ENCODE measurements at regions not wholly inside any gene's neighbourhood (a gene's known extent, or its start where the extent isn't known, plus 50 kb on each side); places are given as distances from the start of the nearest gene placed in this dataset.

- DNase-seq (ENCODE audit: low read depth, low spot score) (no peak), ATAC-seq (no peak), FAIRE-seq (no peak)
- ChIA-PET CTCF (no interaction called here), POLR2A (no interaction called here), RAD21 (ENCODE audit: unreplicated experiment) (no interaction called here), SMC1A (ENCODE audit: uncharacterized antibody, unreplicated experiment) (no interaction called here)
- Histone ChIP-seq H3K4me1 (ENCODE audit: control insufficient read depth, insufficient read depth, low read length) (no peaks in the 10 kb centered on the region), H3K9me3 (replicated peaks; ENCODE audit: control insufficient read depth, insufficient read depth, low read length) (no peaks in the 10 kb centered on the region; the same call in 2 of the 3 replicates), H4K20me1 (ENCODE audit: control insufficient read depth, insufficient read depth) (no peaks in the 10 kb centered on the region), H3K4me3 (no peak overlapping the region), H2AFZ (ENCODE audit: control insufficient read depth, low read depth, low read length) (no peak overlapping the region), H3K9ac (ENCODE audit: control insufficient read depth, insufficient read depth, low read length) (no peak overlapping the region), H3K27me3 (replicated peaks in 1 of 2; ENCODE audit: control insufficient read depth in 2 of 2, insufficient read depth in 2 of 2, low read length in 1 of 2) (no peaks in the 10 kb centered on the region; a peak in 1 of 4 replicates), H3K36me3 (ENCODE audit: control insufficient read depth in 2 of 2, insufficient read depth in 2 of 2, low read length in 1 of 2) (no peaks in the 10 kb centered on the region), H3K4me2 (ENCODE audit: control insufficient read depth, insufficient read depth) (no peak overlapping the region), H3K27ac (ENCODE audit: control insufficient read depth, insufficient read depth) (no peak overlapping the region), H3K79me2 (ENCODE audit: control insufficient read depth, insufficient read depth, low read length) (no peaks in the 10 kb centered on the region)
- in situ Hi-C loops (cut with MboI) = no loop called here
- intact Hi-C loops (cut with micrococcal nuclease; ENCODE audit: unreplicated experiment) = no loop called here
- TF ChIP-seq SREBF2 (IDR thresholded peaks at IDR 0.05; ENCODE audit: low read length) (no peak), HDAC6 (IDR thresholded peaks at IDR 0.05; ENCODE audit: unreplicated experiment) (no peak), ZNF622 (IDR thresholded peaks at IDR 0.05) (no peak), GATAD2B (conservative IDR thresholded peaks at IDR 0.05; ENCODE audit: low read depth) (no peak), RAD21 (IDR thresholded peaks at IDR 0.05; ENCODE audit: insufficient read depth, low read depth, low read length) (no peak)
- WGBS (ENCODE audit: insufficient coverage, insufficient replicate concordance, low lambda C conversion rate, missing lambda C conversion rate) = 4% methylated on average over 3 of the region's 3 CpGs
- no TSS peak for BruUV-seq (replicated peaks)
Observed at GRCh38 chr2:239494578-239494977, 93.8 kb upstream of the HDAC4 start.

- ChIA-PET RAD21 (ENCODE audit: unreplicated experiment) (no interaction called here), CTCF (no interaction called here), SMC1A (ENCODE audit: uncharacterized antibody, unreplicated experiment) (no interaction called here), POLR2A (no interaction called here)
- Histone ChIP-seq H3K4me2 (ENCODE audit: control insufficient read depth, insufficient read depth) (no peak overlapping the region), H3K27ac (ENCODE audit: control insufficient read depth, insufficient read depth) (no peak overlapping the region), H4K20me1 (ENCODE audit: control insufficient read depth, insufficient read depth) (no peaks in the 10 kb centered on the region), H3K9me3 (replicated peaks; ENCODE audit: control insufficient read depth, insufficient read depth, low read length) (no peaks in the 10 kb centered on the region), H3K79me2 (ENCODE audit: control insufficient read depth, insufficient read depth, low read length) (no peaks in the 10 kb centered on the region), H2AFZ (ENCODE audit: control insufficient read depth, low read depth, low read length) (no peak overlapping the region), H3K36me3 (ENCODE audit: control insufficient read depth in 2 of 2, insufficient read depth in 2 of 2, low read length in 1 of 2) (no peaks in the 10 kb centered on the region), H3K4me3 (no peak overlapping the region), H3K27me3 (replicated peaks in 1 of 2; ENCODE audit: control insufficient read depth in 2 of 2, insufficient read depth in 2 of 2, low read length in 1 of 2) (no peaks in the 10 kb centered on the region; a peak in 2 of 4 replicates), H3K4me1 (ENCODE audit: control insufficient read depth, insufficient read depth, low read length) (no peaks in the 10 kb centered on the region), H3K9ac (ENCODE audit: control insufficient read depth, insufficient read depth, low read length) (no peak overlapping the region)
- DNase-seq (ENCODE audit: low read depth, low spot score) = no peak
- no TSS peak for BruUV-seq (replicated peaks)
- intact Hi-C loops (cut with micrococcal nuclease; ENCODE audit: unreplicated experiment) (no loop called here), in situ Hi-C loops (cut with MboI) (no loop called here)
- no peak for FAIRE-seq
- no peak for ATAC-seq
- WGBS (ENCODE audit: insufficient coverage, insufficient replicate concordance, low lambda C conversion rate, missing lambda C conversion rate) = 33% methylated on average over 3 of the region's 3 CpGs
- TF ChIP-seq NFIC (IDR thresholded peaks at IDR 0.05; ENCODE audit: low read depth, low read length) = no peak
- TF ChIP-seq YY1 (IDR thresholded peaks at IDR 0.05; ENCODE audit: low read depth, low read length) = no peak
- no peak for TF ChIP-seq CBX5 (IDR thresholded peaks at IDR 0.05; ENCODE audit: low read depth)
- no peak for TF ChIP-seq SREBF2 (IDR thresholded peaks at IDR 0.05; ENCODE audit: low read length)
- TF ChIP-seq ZBTB11 (CRISPR knock-in tag; IDR thresholded peaks at IDR 0.05) = no peak
- no peak for TF ChIP-seq PAX5 (IDR thresholded peaks at IDR 0.05; ENCODE audit: borderline replicate concordance, low read depth, low read length)
- no peak for TF ChIP-seq HDGF (IDR thresholded peaks at IDR 0.05)
- TF ChIP-seq TARDBP (IDR thresholded peaks at IDR 0.05; ENCODE audit: borderline replicate concordance) = no peak
- no peak for TF ChIP-seq ZNF217 (IDR thresholded peaks at IDR 0.05)
- no peak for TF ChIP-seq BCLAF1 (IDR thresholded peaks at IDR 0.05)
- no peak for TF ChIP-seq RB1 (IDR thresholded peaks at IDR 0.05; ENCODE audit: borderline replicate concordance)
Observed at GRCh38 chr2:239489481-239489880, 88.7 kb upstream of the HDAC4 start.

Measured in GM12878 (cell line).